OCI-LY3 (cell line): ENCODE measurements at regions not wholly inside any gene's neighbourhood (a gene's known extent, or its start where the extent isn't known, plus 50 kb on each side); places are given as distances from the start of the nearest gene placed in this dataset.

Experiments
- H2AFZ ChIP-seq: fragments of 200-600, 300-600 bp; shearing (Covaris generic); 2 replicates; pipeline ENCODE4 v1.6.0; 2014; ENCODE audit warnings: antibody characterized with exemption, low read depth, low read length
- H3K27ac ChIP-seq: fragments of 200-600, 300-600 bp; sonication (generic); 2 replicates; pipeline ENCODE4 v1.5.1; 2014; ENCODE audit warnings: mild to moderate bottlenecking, low read length, moderate library complexity, mixed read lengths
- H3K27me3 ChIP-seq: fragments of 200-600, 300-600 bp; sonication (generic); 2 replicates; pipeline ENCODE4 v1.6.1; 2014; ENCODE audit warnings: low read depth, low read length, mixed read lengths
- H3K36me3 ChIP-seq: fragments of 200-600, 300-600 bp; sonication (generic); replicated peaks from 2 replicates; pipeline ENCODE3; 2014; ENCODE audit warnings: low read depth, low read length, mixed read lengths
- H3K4me1 ChIP-seq: fragments of 300-600, 200-600 bp; sonication (generic); 2 replicates; pipeline ENCODE4 v1.6.1; 2014; ENCODE audit warnings: low read length, mixed read lengths
- H3K4me2 ChIP-seq: fragments of 200-600, 300-600 bp; sonication (generic); 2 replicates; pipeline ENCODE4 v1.6.1; 2014; ENCODE audit warnings: low read length, mixed read lengths
- H3K4me3 ChIP-seq: fragments of 300-600, 200-600 bp; sonication (generic); 2 replicates; pipeline ENCODE4 v1.5.1; 2014; ENCODE audit warnings: antibody characterized with exemption, mild to moderate bottlenecking, low read length, moderate library complexity
- H3K79me2 ChIP-seq: fragments of 300-600, 200-600 bp; shearing (Covaris generic); 2 replicates; pipeline ENCODE4 v1.6.1; 2014; ENCODE audit warnings: mild to moderate bottlenecking, low read length, mixed read lengths
- H3K9ac ChIP-seq: fragments of 300-600, 200-600 bp; shearing (Covaris generic); 2 replicates; pipeline ENCODE4 v1.6.0; 2014; ENCODE audit warnings: mild to moderate bottlenecking, low read length, moderate library complexity
- H3K9me3 ChIP-seq: fragments of 200-600, 300-600 bp; shearing (Covaris generic); 2 replicates; pipeline ENCODE4 v1.6.1; 2014; ENCODE audit warnings: low read length, mixed read lengths; ENCODE audit not compliant: insufficient read depth
- H4K20me1 ChIP-seq: fragments of 200-600, 300-600 bp; sonication (generic); 2 replicates; pipeline ENCODE4 v1.6.1; 2016; ENCODE audit warnings: low read length, mixed read lengths; ENCODE audit not compliant: insufficient read depth
- EZH2phosphoT487 ChIP-seq: fragments of 200-600 bp; shearing (Covaris generic); IDR thresholded peaks from 2 replicates; pipeline ENCODE4 v1.6.1; 2018; ENCODE audit warnings: antibody characterized with exemption, mixed run types, low read depth
- TF ChIP-seq, protein P1 (sequence below): fragments of 200-600, 300-600 bp; sonication (generic); IDR thresholded peaks from 2 replicates; pipeline ENCODE4 v1.5.1; 2014; ENCODE audit warnings: antibody characterized with exemption, low read length, low read depth

DNA sequence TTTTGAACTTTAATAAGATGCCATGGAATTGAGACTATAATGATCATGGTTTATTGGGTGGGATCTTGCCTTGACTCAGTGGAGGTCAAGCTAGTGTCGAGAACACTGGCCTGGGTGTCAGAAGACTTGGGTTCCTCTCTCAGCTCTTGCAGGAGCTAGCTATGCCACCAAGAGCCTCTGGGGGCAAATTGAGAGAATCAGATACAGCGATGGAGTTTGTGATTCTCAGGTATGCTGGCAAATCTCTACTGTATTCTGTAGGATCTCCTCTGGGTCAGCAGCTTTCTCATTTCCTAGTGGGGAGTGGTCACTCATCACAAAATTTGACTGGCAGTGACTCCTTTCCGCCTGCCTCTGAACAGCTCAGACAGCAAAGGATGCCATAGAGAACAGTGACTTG, 477.0 kb downstream of the RNF144A start:
- no peaks in the 10 kb centered on the region for H3K79me2 ChIP-seq
- TF ChIP-seq EZH2phosphoT487 = no peak
- TF ChIP-seq, protein P1, sequence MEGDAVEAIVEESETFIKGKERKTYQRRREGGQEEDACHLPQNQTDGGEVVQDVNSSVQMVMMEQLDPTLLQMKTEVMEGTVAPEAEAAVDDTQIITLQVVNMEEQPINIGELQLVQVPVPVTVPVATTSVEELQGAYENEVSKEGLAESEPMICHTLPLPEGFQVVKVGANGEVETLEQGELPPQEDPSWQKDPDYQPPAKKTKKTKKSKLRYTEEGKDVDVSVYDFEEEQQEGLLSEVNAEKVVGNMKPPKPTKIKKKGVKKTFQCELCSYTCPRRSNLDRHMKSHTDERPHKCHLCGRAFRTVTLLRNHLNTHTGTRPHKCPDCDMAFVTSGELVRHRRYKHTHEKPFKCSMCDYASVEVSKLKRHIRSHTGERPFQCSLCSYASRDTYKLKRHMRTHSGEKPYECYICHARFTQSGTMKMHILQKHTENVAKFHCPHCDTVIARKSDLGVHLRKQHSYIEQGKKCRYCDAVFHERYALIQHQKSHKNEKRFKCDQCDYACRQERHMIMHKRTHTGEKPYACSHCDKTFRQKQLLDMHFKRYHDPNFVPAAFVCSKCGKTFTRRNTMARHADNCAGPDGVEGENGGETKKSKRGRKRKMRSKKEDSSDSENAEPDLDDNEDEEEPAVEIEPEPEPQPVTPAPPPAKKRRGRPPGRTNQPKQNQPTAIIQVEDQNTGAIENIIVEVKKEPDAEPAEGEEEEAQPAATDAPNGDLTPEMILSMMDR = no peak
- no peak overlapping the region for H3K9ac ChIP-seq
- H4K20me1 ChIP-seq = no peaks in the 10 kb centered on the region
- no peaks in the 10 kb centered on the region for H3K4me1 ChIP-seq
- H3K27ac ChIP-seq = no peak overlapping the region
- no peaks in the 10 kb centered on the region for H3K36me3 ChIP-seq
- no peaks in the 10 kb centered on the region for H3K9me3 ChIP-seq
- H3K4me2 ChIP-seq = no peak overlapping the region
- no peak overlapping the region for H3K4me3 ChIP-seq
- H3K27me3 ChIP-seq = peaks cover 20% of the 10 kb centered on the region; the same call in 1 of the 2 replicates
- no peak overlapping the region for H2AFZ ChIP-seq

DNA sequence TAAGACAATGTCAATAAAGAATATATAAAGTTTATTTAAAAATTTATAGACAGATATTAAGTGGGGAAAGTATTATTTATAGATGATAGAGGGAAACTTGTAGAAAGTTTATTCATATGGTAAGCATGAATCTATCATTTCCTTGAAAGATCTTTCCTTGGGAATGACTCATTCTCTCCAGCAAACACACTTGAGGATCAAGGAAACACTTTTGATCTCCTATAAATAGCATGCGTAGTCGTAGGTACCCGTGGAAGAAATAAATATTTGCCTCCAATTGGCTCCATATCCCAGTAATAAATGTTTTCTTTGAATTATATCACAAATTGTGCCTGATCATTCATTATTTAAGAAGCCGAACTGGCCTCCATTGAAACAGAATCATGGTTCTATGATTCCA, 483.4 kb downstream of the RNF144A start:
- Histone ChIP-seq H2AFZ (no peak overlapping the region), H3K36me3 (no peaks in the 10 kb centered on the region), H4K20me1 (no peaks in the 10 kb centered on the region), H3K27ac (no peak overlapping the region), H3K4me1 (no peaks in the 10 kb centered on the region), H3K79me2 (no peaks in the 10 kb centered on the region), H3K9ac (no peak overlapping the region), H3K4me3 (no peak overlapping the region), H3K27me3 (peaks cover 40% of the 10 kb centered on the region), H3K4me2 (no peak overlapping the region), H3K9me3 (no peaks in the 10 kb centered on the region)
- TF ChIP-seq, protein P1 = no peak
- no peak for TF ChIP-seq EZH2phosphoT487

DNA sequence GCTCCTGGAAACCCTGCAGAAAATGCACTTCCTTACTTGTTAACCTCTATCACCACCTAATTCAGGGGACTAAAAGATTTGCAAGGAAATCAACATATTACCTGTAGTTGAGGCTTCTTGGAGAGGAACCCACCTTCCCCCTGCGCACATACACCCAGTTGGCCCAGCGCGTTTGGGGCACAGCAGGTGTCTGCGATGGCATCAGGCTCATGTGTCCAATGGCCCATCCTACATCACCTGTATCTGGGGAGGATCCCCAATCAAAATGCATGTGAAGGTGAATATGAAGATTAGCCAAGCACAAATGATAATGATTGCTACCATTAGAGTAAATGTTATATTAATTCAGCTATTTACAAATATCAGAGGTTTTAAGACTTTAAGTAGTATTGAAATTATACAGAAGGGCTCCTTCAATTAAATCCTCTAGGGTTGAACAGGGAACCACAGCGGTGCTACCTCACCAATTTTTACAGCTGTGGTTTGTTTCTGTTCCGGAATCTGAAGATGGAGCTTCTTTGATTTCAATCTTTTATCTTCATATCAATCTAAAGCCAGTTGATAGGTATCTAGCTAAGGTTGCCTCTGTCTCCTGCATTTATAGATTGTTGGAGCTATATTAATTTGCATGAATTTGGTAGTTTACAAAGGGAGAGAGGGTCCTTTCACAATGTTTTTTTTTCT, 486.0 kb downstream of the RNF144A start:
- Histone ChIP-seq H3K4me3 (no peak overlapping the region), H3K27ac (no peak overlapping the region), H4K20me1 (no peaks in the 10 kb centered on the region), H3K36me3 (no peaks in the 10 kb centered on the region), H3K27me3 (peaks cover 48% of the 10 kb centered on the region), H3K4me2 (no peak overlapping the region), H2AFZ (no peak overlapping the region), H3K9me3 (no peaks in the 10 kb centered on the region), H3K79me2 (no peaks in the 10 kb centered on the region), H3K4me1 (no peaks in the 10 kb centered on the region), H3K9ac (no peak overlapping the region)
- no peak for TF ChIP-seq EZH2phosphoT487
- TF ChIP-seq, protein P1 = no peak

GRCh38 chr2:7405861-7406715, 488.9 kb downstream of the RNF144A start:
- no peak overlapping the region for H2AFZ ChIP-seq
- no peak overlapping the region for H3K9ac ChIP-seq
- no peak overlapping the region for H3K27ac ChIP-seq
- TF ChIP-seq, protein P1 = no peak
- no peak for TF ChIP-seq EZH2phosphoT487
- no peaks in the 10 kb centered on the region for H3K36me3 ChIP-seq
- no peak overlapping the region for H3K4me3 ChIP-seq
- no peak overlapping the region for H3K4me2 ChIP-seq
- H4K20me1 ChIP-seq = no peaks in the 10 kb centered on the region
- no peaks in the 10 kb centered on the region for H3K9me3 ChIP-seq
- peaks cover 42% of the 10 kb centered on the region for H3K27me3 ChIP-seq
- H3K79me2 ChIP-seq = no peaks in the 10 kb centered on the region
- H3K4me1 ChIP-seq = no peaks in the 10 kb centered on the region
